HCT116 (cell line): ENCODE measurements at regions not wholly inside any gene's neighbourhood (a gene's known extent, or its start where the extent isn't known, plus 50 kb on each side); places are given as distances from the start of the nearest gene placed in this dataset.

Experiments
- CEBPB ChIP-seq: IDR thresholded peaks from 2 replicates; pipeline ENCODE4 v1.6.1; 2012; ENCODE audit warnings: low read depth
- CTCF ChIP-seq, 3 experiments: fragments of 200-600 bp in 1 of 3; sonication (generic) in 1 of 3; IDR thresholded peaks in 2 of 3; conservative IDR thresholded peaks in 1 of 3; 2 replicates each; pipeline ENCODE4 v1.5.1; 2012 to 2017; ENCODE audit warnings: low read depth in 2 of 3, low read length in 2 of 3, antibody characterized with exemption in 1 of 3, borderline replicate concordance in 1 of 3, control low read depth in 1 of 3, mild to moderate bottlenecking in 1 of 3, mixed read lengths in 1 of 3, mixed run types in 1 of 3, moderate library complexity in 1 of 3; ENCODE audit not compliant: insufficient read depth in 1 of 3
- EZH2 ChIP-seq: fragments of 200-600 bp; sonication (generic); IDR thresholded peaks from 2 replicates; pipeline ENCODE4 v1.6.1; 2017; ENCODE audit warnings: antibody characterized with exemption, mixed run types
- POLR2AphosphoS5 ChIP-seq: IDR thresholded peaks from 2 replicates; pipeline ENCODE4 v1.6.1; 2011; ENCODE audit warnings: mild to moderate bottlenecking, low read depth, low read length, moderate library complexity
- RAD21 ChIP-seq: IDR thresholded peaks from 2 replicates; pipeline ENCODE4 v1.6.1; 2012; ENCODE audit warnings: low read depth, mild to moderate bottlenecking

- no peak for TF ChIP-seq CEBPB
- no peak for TF ChIP-seq CTCF (IDR thresholded peaks at IDR 0.05 in 2 of 3, conservative IDR thresholded peaks at IDR 0.05 in 1 of 3; ENCODE audit: borderline replicate concordance in 1 of 3, insufficient read depth in 1 of 3, low read depth in 2 of 3, low read length in 2 of 3)
- no peak for TF ChIP-seq EZH2
- no peak for TF ChIP-seq RAD21
- no peak for TF ChIP-seq POLR2AphosphoS5
Observed at GRCh38 chr5:165914456-165914855, 2377.0 kb upstream of the WWC1 start.
